Right kidney (tissue), 1 donor: ENCODE measurements at regions not wholly inside any gene's neighbourhood (a gene's known extent, or its start where the extent isn't known, plus 50 kb on each side); places are given as distances from the start of the nearest gene placed in this dataset.
A peak's percentile ranks its signal among the peaks of the same experiment; 100 is the strongest.
"Not testable (repeated sequence)": the region's sequence is repeated elsewhere in the genome, so short reads cannot be mapped to it uniquely, and the experiment has no call there.

ENCODE experiments used
- DNase-seq: peaks from one replicate; pipeline ENCODE4 v3.0.0-alpha.2; 2016

DNA sequence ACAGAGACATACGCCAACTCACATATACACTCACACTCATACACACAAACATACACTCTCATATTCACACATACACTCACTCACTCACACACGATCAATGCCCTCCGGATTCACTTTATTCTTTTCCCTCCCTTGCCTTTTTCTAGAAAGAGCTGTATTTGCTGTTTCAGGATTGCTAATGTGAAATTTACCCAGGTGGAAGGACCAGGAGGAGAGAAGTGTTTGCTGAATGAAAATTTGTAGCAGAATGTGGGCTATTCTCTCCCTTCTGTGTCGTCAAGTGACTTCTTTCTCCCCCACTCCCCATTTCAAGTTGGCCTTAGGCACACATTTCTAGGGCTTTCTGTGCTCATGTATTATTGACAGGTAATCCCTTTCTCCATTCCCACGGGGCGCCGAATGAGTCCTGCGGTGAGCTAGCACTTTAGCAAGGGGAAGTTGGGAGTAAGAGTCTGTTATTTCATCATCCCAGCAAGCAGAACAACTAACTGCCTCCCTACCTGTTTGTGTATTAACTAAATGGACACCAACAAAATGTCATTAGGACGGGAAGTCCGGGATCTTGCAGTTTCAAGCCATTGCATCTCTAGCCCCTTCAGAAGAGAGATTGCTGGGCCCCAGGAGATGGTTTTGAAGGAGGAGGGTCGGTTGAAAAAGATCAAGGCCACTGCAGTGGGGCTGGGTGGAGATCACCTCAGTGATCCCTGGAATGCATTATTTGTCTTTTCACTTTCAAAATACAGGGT is 97.1 kb upstream of the TAF11L2 start:
- peak; percentile 10 for DNase-seq

GRCh38 chr5:17401470-17402288 is 96.4 kb upstream of the TAF11L2 start:
- no peak for DNase-seq

GRCh38 chr5:17402289-17403121 is 95.5 kb upstream of the TAF11L2 start:
- no peak for DNase-seq

- DNase-seq = no peak
Observed at GRCh38 chr5:17403695-17404490, 94.1 kb upstream of the TAF11L2 start.

GRCh38 chr5:17405976-17406375 is 92.1 kb upstream of the TAF11L2 start:
- no peak for DNase-seq

DNA sequence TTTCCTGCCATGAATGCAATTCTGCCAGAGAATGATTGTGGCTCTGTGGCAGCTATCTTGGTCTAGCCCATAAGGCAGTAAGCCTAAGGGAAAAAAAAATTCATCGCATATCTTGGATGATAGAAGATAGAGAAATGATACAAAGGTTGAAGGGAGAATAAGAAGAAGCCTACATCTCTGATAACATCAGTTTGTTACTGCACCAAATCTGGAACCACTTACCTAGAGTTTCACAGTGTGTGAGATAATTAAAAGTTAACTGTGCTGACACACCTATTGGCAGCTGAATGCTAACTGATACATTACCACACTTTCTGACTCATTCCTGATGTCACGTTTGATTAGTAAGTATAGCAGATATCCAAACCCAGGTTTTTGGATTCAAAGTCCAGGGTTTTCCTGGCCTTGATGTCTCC is 91.6 kb upstream of the TAF11L2 start:
- no peak for DNase-seq

GRCh38 chr5:17411436-17412402 is 86.3 kb upstream of the TAF11L2 start:
- no peak for DNase-seq

- peak; percentile 12 for DNase-seq
Observed at GRCh38 chr5:17412760-17413671, 85.0 kb upstream of the TAF11L2 start.

GRCh38 chr5:17413691-17414090 is 84.3 kb upstream of the TAF11L2 start:
- no peak for DNase-seq

- peak; percentile 7 for DNase-seq
Observed at GRCh38 chr5:17415321-17415758, 82.7 kb upstream of the TAF11L2 start.

- DNase-seq = not testable (repeated sequence)
Observed at GRCh38 chr5:17416374-17416773, 81.7 kb upstream of the TAF11L2 start.

DNA sequence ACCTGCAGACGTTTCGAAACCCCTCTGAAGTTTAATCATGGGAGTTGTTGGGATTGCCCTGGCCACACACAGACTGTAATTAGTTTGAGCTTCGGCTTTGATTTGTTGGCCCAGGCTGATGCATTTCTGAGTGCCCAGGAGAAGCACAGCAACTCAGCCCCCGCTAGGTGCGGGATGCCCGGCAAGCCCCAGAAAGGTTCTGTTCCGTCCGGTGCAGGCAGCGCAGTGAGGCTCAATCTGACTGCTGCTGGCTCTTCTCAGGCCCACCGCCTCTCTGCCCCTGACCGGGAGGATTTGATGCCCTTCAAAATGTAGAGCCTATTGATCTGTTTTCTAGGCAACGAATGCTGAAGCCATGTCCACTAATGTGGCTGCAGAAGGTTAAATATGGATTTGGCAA is 73.4 kb upstream of the TAF11L2 start:
- no peak for DNase-seq

DNA sequence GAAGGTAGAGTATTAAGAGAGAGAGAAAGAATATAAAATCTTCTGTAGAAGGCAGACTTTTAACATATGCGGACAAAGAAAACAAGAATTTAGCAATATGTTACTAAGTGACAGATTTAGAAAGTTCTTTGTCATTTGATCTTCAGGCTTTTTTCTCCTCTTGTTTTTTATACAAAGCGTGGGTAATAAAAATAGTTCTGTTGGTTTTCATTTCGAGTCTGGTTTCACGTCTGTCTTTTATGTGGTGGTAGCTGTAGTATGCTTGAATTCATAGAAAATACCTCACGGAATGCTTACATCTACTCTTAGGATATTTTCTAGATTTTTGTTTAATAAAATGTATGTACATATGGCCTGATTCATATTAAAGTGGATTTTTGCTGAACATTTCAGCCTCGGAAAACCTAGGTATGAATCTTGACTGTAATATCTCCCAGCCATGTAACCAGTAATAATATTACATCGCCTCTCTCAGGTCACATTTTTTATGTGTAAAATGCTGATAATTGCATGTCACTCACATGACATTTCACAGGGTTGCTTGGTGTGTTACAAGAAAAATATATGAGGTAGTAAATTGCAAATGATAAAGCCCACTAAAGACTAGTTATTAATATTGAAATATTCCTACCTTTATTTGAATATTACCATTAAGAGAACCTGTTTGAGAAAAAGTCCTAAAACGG is 72.5 kb upstream of the TAF11L2 start:
- no peak for DNase-seq

- DNase-seq = no peak
Observed at GRCh38 chr5:17426104-17426749, 71.8 kb upstream of the TAF11L2 start.

- DNase-seq = no peak
Observed at GRCh38 chr5:17428176-17428800, 69.7 kb upstream of the TAF11L2 start.

GRCh38 chr5:17429353-17429752 is 68.7 kb upstream of the TAF11L2 start:
- DNase-seq = no peak

- DNase-seq = no peak
Observed at GRCh38 chr5:17430241-17430640, 67.8 kb upstream of the TAF11L2 start.
